Mesenchymal stem cell (in vitro differentiated cells and primary cell): ENCODE measurements at regions not wholly inside any gene's neighbourhood (a gene's known extent, or its start where the extent isn't known, plus 50 kb on each side); places are given as distances from the start of the nearest gene placed in this dataset.

Experiments used
- DNase-seq: peaks from one replicate; pipeline ENCODE4 v3.0.0-alpha.2; 2013
- H2AFZ ChIP-seq: one replicate; pipeline ENCODE4 v1.6.1; 2013; ENCODE audit warnings: low read depth, mild to moderate bottlenecking, control low read depth, inconsistent platforms, low read length, moderate library complexity
- H2AK5ac ChIP-seq: 2 replicates; pipeline ENCODE4 v1.6.1; 2013; ENCODE audit warnings: low read length, moderate library complexity, mild to moderate bottlenecking, inconsistent platforms; ENCODE audit not compliant: severe bottlenecking
- H2BK120ac ChIP-seq: one replicate; pipeline ENCODE4 v1.6.1; 2013; ENCODE audit warnings: low read depth, mild to moderate bottlenecking, inconsistent platforms, low read length, moderate library complexity
- H2BK12ac ChIP-seq, 2 experiments: one replicate each; pipeline ENCODE4 v1.6.1; 2013; ENCODE audit warnings: inconsistent platforms in 2 of 2, low read length in 2 of 2, mild to moderate bottlenecking in 2 of 2, moderate library complexity in 2 of 2, control low read depth in 1 of 2
- H2BK15ac ChIP-seq: one replicate; pipeline ENCODE4 v1.6.1; 2013; ENCODE audit warnings: mild to moderate bottlenecking, low read depth, inconsistent platforms; ENCODE audit not compliant: poor library complexity, severe bottlenecking
- H2BK5ac ChIP-seq: 2 replicates; pipeline ENCODE4 v1.6.1; 2013; ENCODE audit warnings: low read depth, mild to moderate bottlenecking, low read length, control low read depth, inconsistent platforms; ENCODE audit not compliant: poor library complexity, severe bottlenecking
- H3K14ac ChIP-seq, 2 experiments: one replicate each; pipeline ENCODE4 v1.6.1; 2013; ENCODE audit warnings: inconsistent platforms in 2 of 2, low read length in 2 of 2, control low read depth in 1 of 2, mild to moderate bottlenecking in 1 of 2, moderate library complexity in 1 of 2
- H3K18ac ChIP-seq, 2 experiments: one replicate each; pipeline ENCODE4 v1.6.1; 2013; ENCODE audit warnings: inconsistent platforms in 2 of 2, low read length in 2 of 2, control low read depth in 1 of 2, low read depth in 1 of 2, mild to moderate bottlenecking in 1 of 2
- H3K23ac ChIP-seq, 2 experiments: one replicate each; pipeline ENCODE4 v1.6.1; 2013; ENCODE audit warnings: inconsistent platforms in 2 of 2, low read length in 2 of 2, mild to moderate bottlenecking in 2 of 2, moderate library complexity in 2 of 2, control low read depth in 1 of 2
- H3K27ac ChIP-seq: 2 replicates; pipeline ENCODE4 v1.5.1; 2013; ENCODE audit warnings: mild to moderate bottlenecking, moderate library complexity, low read length, control low read depth, inconsistent platforms; ENCODE audit not compliant: poor library complexity, severe bottlenecking
- H3K27me3 ChIP-seq, 2 experiments: 2 replicates each; pipeline versions ENCODE4 v1.6.1 to v1.7.0; 2013; ENCODE audit warnings: low read length in 2 of 2, mild to moderate bottlenecking in 2 of 2, moderate library complexity in 2 of 2, control low read depth in 1 of 2, inconsistent platforms in 1 of 2; ENCODE audit not compliant: control insufficient read depth in 1 of 2, insufficient read depth in 1 of 2
- H3K36me3 ChIP-seq, 2 experiments: 2 replicates each; pipeline versions ENCODE4 v1.6.1 to v1.7.0; 2013; ENCODE audit warnings: low read length in 2 of 2, control low read depth in 1 of 2, inconsistent platforms in 1 of 2, low read depth in 1 of 2, mild to moderate bottlenecking in 1 of 2; ENCODE audit not compliant: insufficient read depth in 2 of 2, control insufficient read depth in 1 of 2
- H3K4ac ChIP-seq, 2 experiments: one replicate each; pipeline ENCODE4 v1.6.1; 2013; ENCODE audit warnings: inconsistent platforms in 2 of 2, low read length in 2 of 2, mild to moderate bottlenecking in 2 of 2, moderate library complexity in 2 of 2, control low read depth in 1 of 2, low read depth in 1 of 2
- H3K4me1 ChIP-seq: 2 replicates; pipeline ENCODE4 v1.6.1; 2013; ENCODE audit warnings: low read depth, low read length, control low read depth; ENCODE audit not compliant: control insufficient read depth, insufficient read depth
- H3K4me2 ChIP-seq: 2 replicates; pipeline ENCODE4 v1.6.1; 2013; ENCODE audit warnings: low read length, mild to moderate bottlenecking, inconsistent platforms; ENCODE audit not compliant: poor library complexity, severe bottlenecking
- H3K4me3 ChIP-seq, 2 experiments: 2 replicates each; pipeline versions ENCODE4 v1.5.1 to v1.7.0; 2013; ENCODE audit warnings: low read length in 2 of 2, mild to moderate bottlenecking in 2 of 2, control low read depth in 1 of 2, low read depth in 1 of 2; ENCODE audit not compliant: insufficient read depth in 1 of 2
- H3K79me1 ChIP-seq: replicated peaks from 2 replicates; pipeline ENCODE4 v1.6.1; 2013; ENCODE audit warnings: mild to moderate bottlenecking, control low read depth, low read length, inconsistent platforms; ENCODE audit not compliant: poor library complexity, severe bottlenecking
- H3K9ac ChIP-seq: 2 replicates; pipeline ENCODE4 v1.7.0; 2013; ENCODE audit warnings: mild to moderate bottlenecking, low read length, moderate library complexity
- H3K9me3 ChIP-seq: 2 replicates; pipeline ENCODE4 v1.7.0; 2013; ENCODE audit warnings: mild to moderate bottlenecking, low read length; ENCODE audit not compliant: control insufficient read depth
- H4K8ac ChIP-seq: one replicate; pipeline ENCODE4 v1.6.1; 2013; ENCODE audit warnings: inconsistent platforms, mild to moderate bottlenecking, low read length, moderate library complexity
- H4K91ac ChIP-seq: one replicate; pipeline ENCODE4 v1.6.1; 2013; ENCODE audit warnings: mild to moderate bottlenecking, low read length, inconsistent platforms
- WGBS: methylation state at CpG from one replicate; pipeline ENCODE4 v1.1.7; 2013; ENCODE audit warnings: mixed read lengths; 5-methylcytosine and 5-hydroxymethylcytosine counted together

DNA sequence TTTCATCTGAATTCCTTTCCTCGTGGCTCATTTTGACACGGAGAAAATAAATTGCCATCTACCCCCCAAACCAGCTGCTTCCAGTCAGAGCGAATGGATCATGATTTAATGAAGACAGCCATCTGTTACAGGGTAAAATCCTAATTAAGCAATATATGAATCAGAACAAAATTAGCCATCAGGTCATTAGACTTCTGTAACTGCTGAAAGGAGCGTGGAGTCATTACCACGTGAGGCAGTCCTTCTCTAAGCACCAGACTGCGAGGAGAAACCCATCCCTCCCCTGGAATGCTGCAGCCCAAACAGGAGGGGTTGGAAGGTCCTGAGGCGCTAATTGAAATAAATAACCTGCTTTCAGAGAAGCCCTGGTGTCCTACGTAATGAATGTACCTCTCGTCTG lies 51.1 kb upstream of the TCL1A start:
- H2AFZ ChIP-seq, result no peak overlapping the region
- H2BK12ac ChIP-seq, result no peak overlapping the region
- no peak overlapping the region for H3K14ac ChIP-seq
- no peak overlapping the region for H3K27ac ChIP-seq
- H3K9ac ChIP-seq, result no peak overlapping the region
- H3K4me3 ChIP-seq, result no peak overlapping the region
- H3K4ac ChIP-seq, result no peak overlapping the region
- H2BK15ac ChIP-seq, result no peak overlapping the region
- H2BK5ac ChIP-seq, result no peak overlapping the region
- H2AK5ac ChIP-seq, result no peak overlapping the region
- H3K23ac ChIP-seq, result no peak overlapping the region
- H4K91ac ChIP-seq, result no peak overlapping the region
- H2BK120ac ChIP-seq, result no peak overlapping the region
- H3K18ac ChIP-seq, result no peak overlapping the region
- no peaks in the 10 kb centered on the region for H3K4me1 ChIP-seq
- H3K9me3 ChIP-seq, result peaks cover 7% of the 10 kb centered on the region
- no peak overlapping the region for H4K8ac ChIP-seq
- 62% methylated on average over 8 of the region's 9 CpGs for WGBS
- H3K36me3 ChIP-seq, result no peaks in the 10 kb centered on the region
- no peak for DNase-seq
- H3K4me2 ChIP-seq, result no peak overlapping the region
- H3K79me1 ChIP-seq, result no peaks in the 10 kb centered on the region
- peaks cover 0 to 20% of the 10 kb centered on the region in 2 experiments for H3K27me3 ChIP-seq

DNA sequence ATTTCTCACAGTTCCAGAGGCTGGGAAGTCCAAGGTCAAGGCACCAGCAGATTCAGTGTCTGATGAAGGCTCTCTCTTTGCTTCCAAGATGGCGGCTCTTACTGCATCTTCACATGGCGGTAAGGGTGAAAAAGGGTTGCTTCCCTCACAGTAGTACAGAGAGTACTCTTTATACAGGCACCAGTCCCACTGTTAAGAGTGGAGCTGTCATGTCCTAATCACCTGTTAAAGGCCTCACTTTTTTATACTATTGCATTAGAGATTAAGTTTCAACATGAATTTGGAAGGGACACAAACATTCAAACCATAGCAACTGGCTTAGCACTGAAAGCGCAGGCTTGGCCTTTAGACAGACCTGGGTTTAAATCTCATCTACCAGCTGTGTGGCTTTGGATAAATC lies 50.0 kb upstream of the TCL1A start:
- no peak overlapping the region for H3K9ac ChIP-seq
- no peak overlapping the region for H2BK120ac ChIP-seq
- H3K23ac ChIP-seq, result no peak overlapping the region
- no peak overlapping the region for H2AK5ac ChIP-seq
- WGBS, result 73% methylated on average over 3 of the region's 3 CpGs
- H3K4me2 ChIP-seq, result no peak overlapping the region
- H2AFZ ChIP-seq, result no peak overlapping the region
- H4K91ac ChIP-seq, result no peak overlapping the region
- no peak overlapping the region for H3K14ac ChIP-seq
- peaks cover 7% of the 10 kb centered on the region for H3K9me3 ChIP-seq
- no peak overlapping the region for H3K18ac ChIP-seq
- H2BK5ac ChIP-seq, result no peak overlapping the region
- DNase-seq, result no peak
- H2BK12ac ChIP-seq, result no peak overlapping the region
- H3K27me3 ChIP-seq, result peaks cover 0 to 14% of the 10 kb centered on the region in 2 experiments
- H3K4ac ChIP-seq, result no peak overlapping the region
- no peak overlapping the region for H4K8ac ChIP-seq
- H3K36me3 ChIP-seq, result no peaks in the 10 kb centered on the region
- no peak overlapping the region for H2BK15ac ChIP-seq
- H3K4me3 ChIP-seq, result no peak overlapping the region
- H3K27ac ChIP-seq, result no peak overlapping the region
- H3K4me1 ChIP-seq, result no peaks in the 10 kb centered on the region
- H3K79me1 ChIP-seq, result no peaks in the 10 kb centered on the region
